Loucy (cell line): ENCODE measurements at regions not wholly inside any gene's neighbourhood (a gene's known extent, or its start where the extent isn't known, plus 50 kb on each side); places are given as distances from the start of the nearest gene placed in this dataset.
A peak's percentile ranks its signal among the peaks of the same experiment; 100 is the strongest.

Source experiments
- H2AFZ ChIP-seq: fragments of 200-600 bp; sonication (generic); 2 replicates; pipeline ENCODE4 v1.6.0; 2016; ENCODE audit warnings: antibody characterized with exemption, mild to moderate bottlenecking, low read length, moderate library complexity
- H3F3A ChIP-seq: fragments of 200-600 bp; 2 replicates; pipeline ENCODE4 v1.6.0; 2016; ENCODE audit warnings: antibody characterized with exemption, low read depth, mild to moderate bottlenecking
- H3K27me3 ChIP-seq: fragments of 200-600 bp; sonication (generic); 2 replicates; pipeline ENCODE4 v1.6.1; 2014; ENCODE audit warnings: low read length, mild to moderate bottlenecking; ENCODE audit not compliant: insufficient read depth, poor library complexity, severe bottlenecking
- H3K36me3 ChIP-seq: fragments of 200-600 bp; sonication (generic); 2 replicates; pipeline ENCODE4 v1.6.1; 2016; ENCODE audit warnings: low read length; ENCODE audit not compliant: insufficient read depth
- H3K4me1 ChIP-seq: fragments of 200-600 bp; sonication (generic); 2 replicates; pipeline ENCODE4 v1.5.1; 2014; ENCODE audit warnings: low read length, mild to moderate bottlenecking; ENCODE audit not compliant: insufficient read depth, poor library complexity, severe bottlenecking
- H3K4me2 ChIP-seq: fragments of 200-600 bp; sonication (generic); 2 replicates; pipeline ENCODE4 v1.6.0; 2014; ENCODE audit warnings: antibody characterized with exemption, low read length, low read depth, mild to moderate bottlenecking; ENCODE audit not compliant: poor library complexity, severe bottlenecking
- H3K4me3 ChIP-seq: fragments of 200-600 bp; sonication (generic); 2 replicates; pipeline ENCODE4 v1.5.1; 2014; ENCODE audit warnings: low read length, mild to moderate bottlenecking, mixed read lengths; ENCODE audit not compliant: poor library complexity, severe bottlenecking
- H3K79me2 ChIP-seq: fragments of 200-600 bp; sonication (generic); 2 replicates; pipeline ENCODE4 v1.6.1; 2014; ENCODE audit warnings: low read length; ENCODE audit not compliant: insufficient read depth
- H3K9ac ChIP-seq: fragments of 200-600 bp; sonication (generic); 2 replicates; pipeline ENCODE4 v1.6.0; 2014; ENCODE audit warnings: mild to moderate bottlenecking, low read depth, low read length, moderate library complexity; ENCODE audit not compliant: poor library complexity, severe bottlenecking
- H3K9me2 ChIP-seq: fragments of 200-600 bp; sonication (generic); replicated peaks from 2 replicates; pipeline ENCODE4 v1.6.1; 2016; ENCODE audit warnings: low read depth, low read length, mixed read lengths
- H3K9me3 ChIP-seq: fragments of 200-600 bp; sonication (generic); 2 replicates; pipeline ENCODE4 v1.6.1; 2014; ENCODE audit warnings: mild to moderate bottlenecking, antibody characterized with exemption, low read length, low read depth; ENCODE audit not compliant: insufficient read depth
- H4K20me1 ChIP-seq: fragments of 200-600 bp; sonication (generic); 2 replicates; pipeline ENCODE4 v1.6.0; 2014; ENCODE audit warnings: antibody characterized with exemption, low read length, mild to moderate bottlenecking; ENCODE audit not compliant: insufficient read depth, poor library complexity, severe bottlenecking
- EZH2phosphoT487 ChIP-seq: fragments of 200-600 bp; IDR thresholded peaks from 2 replicates; pipeline ENCODE4 v1.6.1; 2018; ENCODE audit warnings: antibody characterized with exemption, mild to moderate bottlenecking, moderate library complexity, borderline replicate concordance
- TF ChIP-seq, protein P1 (sequence below): fragments of 200-600 bp; sonication (generic); conservative IDR thresholded peaks from 2 replicates; pipeline ENCODE4 v1.5.1; 2014; ENCODE audit warnings: mild to moderate bottlenecking, antibody characterized with exemption, low read length

DNA sequence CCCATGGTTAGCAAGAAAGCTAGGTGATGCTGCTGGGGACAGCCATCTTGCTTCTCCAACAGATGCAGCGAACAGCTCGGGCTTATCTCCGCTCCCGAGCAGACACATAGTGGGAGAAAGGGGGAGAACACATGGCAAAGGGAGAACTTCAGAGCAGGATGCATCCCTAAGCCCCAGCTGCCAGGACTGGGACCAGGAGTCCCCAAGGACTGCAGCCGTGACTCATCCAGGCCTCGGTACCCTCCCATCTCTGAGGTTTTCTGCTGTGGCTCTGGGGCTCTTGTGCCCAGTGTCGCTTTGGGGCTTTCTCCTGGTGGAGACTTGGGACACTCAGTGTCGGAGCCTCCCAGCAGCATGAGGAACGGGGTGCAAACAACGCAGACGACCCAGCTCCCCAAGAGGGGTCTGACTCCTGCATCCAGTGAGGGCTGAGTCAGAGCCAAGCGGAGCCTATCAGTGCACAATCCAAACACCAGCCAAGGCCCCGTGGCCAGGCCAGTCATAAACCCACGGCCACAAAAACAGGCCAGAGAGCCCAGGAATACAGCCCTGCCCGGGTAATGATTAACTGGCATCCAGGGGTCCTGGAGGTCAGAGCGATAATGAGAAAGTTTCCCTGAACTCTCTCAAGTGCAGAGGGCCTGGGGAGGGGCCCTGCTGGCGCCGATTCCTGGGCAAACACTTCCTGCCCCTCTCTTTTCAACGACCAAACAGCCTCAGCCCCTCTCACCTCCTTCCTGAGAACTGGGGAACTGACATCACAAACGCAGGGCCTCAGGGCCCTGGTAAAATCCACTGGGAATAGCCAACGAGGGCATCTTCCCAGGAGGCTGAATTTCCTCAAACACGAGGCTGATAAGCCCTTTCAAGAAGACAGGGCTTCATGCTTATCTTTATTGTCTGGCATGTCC, 202.9 kb downstream of the USP12 start:
- Histone ChIP-seq H3K27me3 (no peaks in the 10 kb centered on the region), H3K79me2 (peaks cover 5% of the 10 kb centered on the region; the same call in 1 of the 2 replicates), H3K9ac (peak overlapping the region; percentile 60), H2AFZ (0 out of 2 replicates have a peak overlapping the region, but pooled peaks have one; percentile 14), H3F3A (0 out of 2 replicates have a peak, but pooled peaks cover 4% of the 10 kb centered on the region), H3K4me1 (peaks cover 66% of the 10 kb centered on the region), H3K36me3 (no peaks in the 10 kb centered on the region), H3K9me2 (no peaks in the 10 kb centered on the region), H3K4me2 (peak overlapping the region; percentile 45), H4K20me1 (no peaks in the 10 kb centered on the region), H3K9me3 (no peaks in the 10 kb centered on the region), H3K4me3 (no peak overlapping the region)
- TF ChIP-seq, protein P1, sequence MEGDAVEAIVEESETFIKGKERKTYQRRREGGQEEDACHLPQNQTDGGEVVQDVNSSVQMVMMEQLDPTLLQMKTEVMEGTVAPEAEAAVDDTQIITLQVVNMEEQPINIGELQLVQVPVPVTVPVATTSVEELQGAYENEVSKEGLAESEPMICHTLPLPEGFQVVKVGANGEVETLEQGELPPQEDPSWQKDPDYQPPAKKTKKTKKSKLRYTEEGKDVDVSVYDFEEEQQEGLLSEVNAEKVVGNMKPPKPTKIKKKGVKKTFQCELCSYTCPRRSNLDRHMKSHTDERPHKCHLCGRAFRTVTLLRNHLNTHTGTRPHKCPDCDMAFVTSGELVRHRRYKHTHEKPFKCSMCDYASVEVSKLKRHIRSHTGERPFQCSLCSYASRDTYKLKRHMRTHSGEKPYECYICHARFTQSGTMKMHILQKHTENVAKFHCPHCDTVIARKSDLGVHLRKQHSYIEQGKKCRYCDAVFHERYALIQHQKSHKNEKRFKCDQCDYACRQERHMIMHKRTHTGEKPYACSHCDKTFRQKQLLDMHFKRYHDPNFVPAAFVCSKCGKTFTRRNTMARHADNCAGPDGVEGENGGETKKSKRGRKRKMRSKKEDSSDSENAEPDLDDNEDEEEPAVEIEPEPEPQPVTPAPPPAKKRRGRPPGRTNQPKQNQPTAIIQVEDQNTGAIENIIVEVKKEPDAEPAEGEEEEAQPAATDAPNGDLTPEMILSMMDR: no peak
- TF ChIP-seq EZH2phosphoT487: no peak

DNA sequence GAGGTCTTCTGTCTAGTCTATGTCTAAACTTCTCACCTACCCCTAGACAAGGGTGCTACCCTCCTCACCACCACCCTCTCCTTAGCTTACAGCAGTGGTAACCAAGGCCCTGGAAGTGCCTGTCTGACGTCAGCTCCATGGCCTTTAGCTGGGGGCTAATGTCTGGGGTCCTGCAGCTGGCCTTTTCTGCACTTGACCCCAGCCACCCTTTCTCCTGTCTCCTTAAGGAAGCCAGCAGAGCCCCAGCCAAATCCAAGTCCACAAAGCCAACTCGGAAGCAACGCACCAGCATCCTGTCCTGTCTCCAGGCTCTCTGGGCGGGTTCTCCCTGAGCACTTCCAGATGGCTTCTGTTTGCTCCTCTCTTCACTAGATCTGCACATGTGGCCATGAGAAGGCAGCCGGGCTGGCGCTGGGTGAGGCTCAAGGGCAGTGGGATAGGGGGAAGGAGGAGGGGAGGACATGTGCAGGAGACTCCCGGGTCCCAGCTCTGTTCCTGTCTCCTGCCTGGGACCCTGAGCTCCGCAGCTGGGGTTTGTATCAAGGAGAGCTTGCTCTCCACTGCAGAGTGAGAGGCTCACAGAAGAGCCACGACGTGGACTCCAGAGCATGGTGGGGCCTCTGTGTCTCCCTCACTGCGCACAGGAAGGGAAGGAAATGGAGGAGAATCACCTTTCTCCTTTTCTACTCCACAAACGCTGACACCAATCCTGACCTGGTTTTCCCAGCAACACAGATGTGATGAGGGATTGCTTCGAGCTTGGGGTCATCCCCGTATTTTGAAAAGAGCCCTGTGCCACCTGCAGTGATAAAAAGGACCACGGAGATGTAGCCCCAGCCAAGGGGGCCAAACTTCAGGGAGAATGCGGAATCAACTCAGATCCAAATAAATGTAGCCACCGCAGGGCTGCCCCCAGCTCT, 204.2 kb downstream of the USP12 start:
- TF ChIP-seq, protein P1: no peak
- no peak for TF ChIP-seq EZH2phosphoT487
- no peaks in the 10 kb centered on the region for H4K20me1 ChIP-seq
- H3K9me3 ChIP-seq: no peaks in the 10 kb centered on the region
- peaks cover 66% of the 10 kb centered on the region for H3K4me1 ChIP-seq
- no peaks in the 10 kb centered on the region for H3K9me2 ChIP-seq
- peak overlapping the region; percentile 45 for H3K4me2 ChIP-seq
- H3K4me3 ChIP-seq: peak overlapping the region; percentile 3
- no peak overlapping the region for H2AFZ ChIP-seq
- no peaks in the 10 kb centered on the region for H3K27me3 ChIP-seq
- H3F3A ChIP-seq: 0 out of 2 replicates have a peak, but pooled peaks cover 4% of the 10 kb centered on the region
- no peaks in the 10 kb centered on the region for H3K36me3 ChIP-seq
- peak overlapping the region; percentile 60 for H3K9ac ChIP-seq
- H3K79me2 ChIP-seq: peaks cover 5% of the 10 kb centered on the region; the same call in 1 of the 2 replicates

DNA sequence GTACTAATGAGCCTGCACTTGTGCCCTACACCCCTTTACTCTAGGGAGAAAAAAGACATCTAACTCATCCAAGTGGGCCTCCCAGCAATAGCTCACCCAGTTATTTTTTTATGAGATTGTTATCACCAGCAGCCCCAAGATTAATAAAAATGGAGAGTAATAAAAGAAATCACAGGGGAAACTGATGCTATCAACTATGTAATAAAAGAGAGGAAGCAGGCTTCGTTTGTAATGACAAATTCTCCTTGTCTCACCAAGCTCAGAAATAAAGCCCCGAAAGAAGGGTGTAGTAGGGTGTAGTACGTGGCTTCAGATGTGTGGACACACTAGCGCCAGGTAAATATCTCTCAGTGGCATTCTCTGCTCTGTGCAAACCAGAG, 204.9 kb downstream of the USP12 start:
- Histone ChIP-seq H3K4me3 (peak overlapping the region; percentile 8), H3K9ac (peak overlapping the region; percentile 60), H2AFZ (no peak overlapping the region), H3K4me2 (peak overlapping the region; percentile 45), H3K4me1 (peaks cover 64% of the 10 kb centered on the region), H3K27me3 (no peaks in the 10 kb centered on the region), H3K79me2 (peaks cover 5% of the 10 kb centered on the region; the same call in 1 of the 2 replicates), H3K36me3 (no peaks in the 10 kb centered on the region), H3K9me2 (no peaks in the 10 kb centered on the region), H3K9me3 (no peaks in the 10 kb centered on the region), H3F3A (0 out of 2 replicates have a peak, but pooled peaks cover 4% of the 10 kb centered on the region), H4K20me1 (no peaks in the 10 kb centered on the region)
- TF ChIP-seq, protein P1: no peak
- no peak for TF ChIP-seq EZH2phosphoT487
